ENCODE measurements at regions not wholly inside any gene's neighbourhood (a gene's known extent, or its start where the extent isn't known, plus 50 kb on each side); places are given as distances from the start of the nearest gene placed in this dataset.

DNA sequence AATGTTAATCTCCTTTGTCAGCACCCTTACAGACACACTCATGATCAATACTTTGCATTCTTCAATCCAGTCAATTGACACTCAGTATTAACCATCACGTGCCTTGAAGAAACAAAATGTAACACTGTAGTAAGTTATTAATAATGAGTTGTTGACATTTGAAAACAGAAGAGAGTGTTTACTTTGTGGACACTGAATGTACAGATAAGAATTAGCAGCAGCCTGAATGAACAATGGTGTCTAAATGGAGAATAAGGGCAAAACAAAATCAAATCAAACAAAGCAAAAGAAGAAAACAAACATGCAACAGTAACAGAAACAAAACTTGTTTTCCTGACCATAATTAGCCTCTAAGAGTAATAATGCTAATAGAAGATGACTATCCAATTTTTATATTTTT lies 1191.1 kb upstream of the MIR17HG start:
- TF ChIP-seq POLR2AphosphoS5 (IDR thresholded peaks at IDR 0.05; ENCODE audit: low read depth) = no peak
- TF ChIP-seq, protein P1, sequence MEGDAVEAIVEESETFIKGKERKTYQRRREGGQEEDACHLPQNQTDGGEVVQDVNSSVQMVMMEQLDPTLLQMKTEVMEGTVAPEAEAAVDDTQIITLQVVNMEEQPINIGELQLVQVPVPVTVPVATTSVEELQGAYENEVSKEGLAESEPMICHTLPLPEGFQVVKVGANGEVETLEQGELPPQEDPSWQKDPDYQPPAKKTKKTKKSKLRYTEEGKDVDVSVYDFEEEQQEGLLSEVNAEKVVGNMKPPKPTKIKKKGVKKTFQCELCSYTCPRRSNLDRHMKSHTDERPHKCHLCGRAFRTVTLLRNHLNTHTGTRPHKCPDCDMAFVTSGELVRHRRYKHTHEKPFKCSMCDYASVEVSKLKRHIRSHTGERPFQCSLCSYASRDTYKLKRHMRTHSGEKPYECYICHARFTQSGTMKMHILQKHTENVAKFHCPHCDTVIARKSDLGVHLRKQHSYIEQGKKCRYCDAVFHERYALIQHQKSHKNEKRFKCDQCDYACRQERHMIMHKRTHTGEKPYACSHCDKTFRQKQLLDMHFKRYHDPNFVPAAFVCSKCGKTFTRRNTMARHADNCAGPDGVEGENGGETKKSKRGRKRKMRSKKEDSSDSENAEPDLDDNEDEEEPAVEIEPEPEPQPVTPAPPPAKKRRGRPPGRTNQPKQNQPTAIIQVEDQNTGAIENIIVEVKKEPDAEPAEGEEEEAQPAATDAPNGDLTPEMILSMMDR (conservative IDR thresholded peaks at IDR 0.05; ENCODE audit: low read depth in 2 of 2) = no peak
- no peak for TF ChIP-seq EZH2 (IDR thresholded peaks at IDR 0.05; ENCODE audit: low read depth, unreplicated experiment)
- TF ChIP-seq, protein P2, sequence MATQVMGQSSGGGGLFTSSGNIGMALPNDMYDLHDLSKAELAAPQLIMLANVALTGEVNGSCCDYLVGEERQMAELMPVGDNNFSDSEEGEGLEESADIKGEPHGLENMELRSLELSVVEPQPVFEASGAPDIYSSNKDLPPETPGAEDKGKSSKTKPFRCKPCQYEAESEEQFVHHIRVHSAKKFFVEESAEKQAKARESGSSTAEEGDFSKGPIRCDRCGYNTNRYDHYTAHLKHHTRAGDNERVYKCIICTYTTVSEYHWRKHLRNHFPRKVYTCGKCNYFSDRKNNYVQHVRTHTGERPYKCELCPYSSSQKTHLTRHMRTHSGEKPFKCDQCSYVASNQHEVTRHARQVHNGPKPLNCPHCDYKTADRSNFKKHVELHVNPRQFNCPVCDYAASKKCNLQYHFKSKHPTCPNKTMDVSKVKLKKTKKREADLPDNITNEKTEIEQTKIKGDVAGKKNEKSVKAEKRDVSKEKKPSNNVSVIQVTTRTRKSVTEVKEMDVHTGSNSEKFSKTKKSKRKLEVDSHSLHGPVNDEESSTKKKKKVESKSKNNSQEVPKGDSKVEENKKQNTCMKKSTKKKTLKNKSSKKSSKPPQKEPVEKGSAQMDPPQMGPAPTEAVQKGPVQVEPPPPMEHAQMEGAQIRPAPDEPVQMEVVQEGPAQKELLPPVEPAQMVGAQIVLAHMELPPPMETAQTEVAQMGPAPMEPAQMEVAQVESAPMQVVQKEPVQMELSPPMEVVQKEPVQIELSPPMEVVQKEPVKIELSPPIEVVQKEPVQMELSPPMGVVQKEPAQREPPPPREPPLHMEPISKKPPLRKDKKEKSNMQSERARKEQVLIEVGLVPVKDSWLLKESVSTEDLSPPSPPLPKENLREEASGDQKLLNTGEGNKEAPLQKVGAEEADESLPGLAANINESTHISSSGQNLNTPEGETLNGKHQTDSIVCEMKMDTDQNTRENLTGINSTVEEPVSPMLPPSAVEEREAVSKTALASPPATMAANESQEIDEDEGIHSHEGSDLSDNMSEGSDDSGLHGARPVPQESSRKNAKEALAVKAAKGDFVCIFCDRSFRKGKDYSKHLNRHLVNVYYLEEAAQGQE (IDR thresholded peaks at IDR 0.05; ENCODE audit: unreplicated experiment) = no peak
- TF ChIP-seq JUNB (IDR thresholded peaks at IDR 0.05; ENCODE audit: unreplicated experiment) = no peak
- TF ChIP-seq, protein P3, sequence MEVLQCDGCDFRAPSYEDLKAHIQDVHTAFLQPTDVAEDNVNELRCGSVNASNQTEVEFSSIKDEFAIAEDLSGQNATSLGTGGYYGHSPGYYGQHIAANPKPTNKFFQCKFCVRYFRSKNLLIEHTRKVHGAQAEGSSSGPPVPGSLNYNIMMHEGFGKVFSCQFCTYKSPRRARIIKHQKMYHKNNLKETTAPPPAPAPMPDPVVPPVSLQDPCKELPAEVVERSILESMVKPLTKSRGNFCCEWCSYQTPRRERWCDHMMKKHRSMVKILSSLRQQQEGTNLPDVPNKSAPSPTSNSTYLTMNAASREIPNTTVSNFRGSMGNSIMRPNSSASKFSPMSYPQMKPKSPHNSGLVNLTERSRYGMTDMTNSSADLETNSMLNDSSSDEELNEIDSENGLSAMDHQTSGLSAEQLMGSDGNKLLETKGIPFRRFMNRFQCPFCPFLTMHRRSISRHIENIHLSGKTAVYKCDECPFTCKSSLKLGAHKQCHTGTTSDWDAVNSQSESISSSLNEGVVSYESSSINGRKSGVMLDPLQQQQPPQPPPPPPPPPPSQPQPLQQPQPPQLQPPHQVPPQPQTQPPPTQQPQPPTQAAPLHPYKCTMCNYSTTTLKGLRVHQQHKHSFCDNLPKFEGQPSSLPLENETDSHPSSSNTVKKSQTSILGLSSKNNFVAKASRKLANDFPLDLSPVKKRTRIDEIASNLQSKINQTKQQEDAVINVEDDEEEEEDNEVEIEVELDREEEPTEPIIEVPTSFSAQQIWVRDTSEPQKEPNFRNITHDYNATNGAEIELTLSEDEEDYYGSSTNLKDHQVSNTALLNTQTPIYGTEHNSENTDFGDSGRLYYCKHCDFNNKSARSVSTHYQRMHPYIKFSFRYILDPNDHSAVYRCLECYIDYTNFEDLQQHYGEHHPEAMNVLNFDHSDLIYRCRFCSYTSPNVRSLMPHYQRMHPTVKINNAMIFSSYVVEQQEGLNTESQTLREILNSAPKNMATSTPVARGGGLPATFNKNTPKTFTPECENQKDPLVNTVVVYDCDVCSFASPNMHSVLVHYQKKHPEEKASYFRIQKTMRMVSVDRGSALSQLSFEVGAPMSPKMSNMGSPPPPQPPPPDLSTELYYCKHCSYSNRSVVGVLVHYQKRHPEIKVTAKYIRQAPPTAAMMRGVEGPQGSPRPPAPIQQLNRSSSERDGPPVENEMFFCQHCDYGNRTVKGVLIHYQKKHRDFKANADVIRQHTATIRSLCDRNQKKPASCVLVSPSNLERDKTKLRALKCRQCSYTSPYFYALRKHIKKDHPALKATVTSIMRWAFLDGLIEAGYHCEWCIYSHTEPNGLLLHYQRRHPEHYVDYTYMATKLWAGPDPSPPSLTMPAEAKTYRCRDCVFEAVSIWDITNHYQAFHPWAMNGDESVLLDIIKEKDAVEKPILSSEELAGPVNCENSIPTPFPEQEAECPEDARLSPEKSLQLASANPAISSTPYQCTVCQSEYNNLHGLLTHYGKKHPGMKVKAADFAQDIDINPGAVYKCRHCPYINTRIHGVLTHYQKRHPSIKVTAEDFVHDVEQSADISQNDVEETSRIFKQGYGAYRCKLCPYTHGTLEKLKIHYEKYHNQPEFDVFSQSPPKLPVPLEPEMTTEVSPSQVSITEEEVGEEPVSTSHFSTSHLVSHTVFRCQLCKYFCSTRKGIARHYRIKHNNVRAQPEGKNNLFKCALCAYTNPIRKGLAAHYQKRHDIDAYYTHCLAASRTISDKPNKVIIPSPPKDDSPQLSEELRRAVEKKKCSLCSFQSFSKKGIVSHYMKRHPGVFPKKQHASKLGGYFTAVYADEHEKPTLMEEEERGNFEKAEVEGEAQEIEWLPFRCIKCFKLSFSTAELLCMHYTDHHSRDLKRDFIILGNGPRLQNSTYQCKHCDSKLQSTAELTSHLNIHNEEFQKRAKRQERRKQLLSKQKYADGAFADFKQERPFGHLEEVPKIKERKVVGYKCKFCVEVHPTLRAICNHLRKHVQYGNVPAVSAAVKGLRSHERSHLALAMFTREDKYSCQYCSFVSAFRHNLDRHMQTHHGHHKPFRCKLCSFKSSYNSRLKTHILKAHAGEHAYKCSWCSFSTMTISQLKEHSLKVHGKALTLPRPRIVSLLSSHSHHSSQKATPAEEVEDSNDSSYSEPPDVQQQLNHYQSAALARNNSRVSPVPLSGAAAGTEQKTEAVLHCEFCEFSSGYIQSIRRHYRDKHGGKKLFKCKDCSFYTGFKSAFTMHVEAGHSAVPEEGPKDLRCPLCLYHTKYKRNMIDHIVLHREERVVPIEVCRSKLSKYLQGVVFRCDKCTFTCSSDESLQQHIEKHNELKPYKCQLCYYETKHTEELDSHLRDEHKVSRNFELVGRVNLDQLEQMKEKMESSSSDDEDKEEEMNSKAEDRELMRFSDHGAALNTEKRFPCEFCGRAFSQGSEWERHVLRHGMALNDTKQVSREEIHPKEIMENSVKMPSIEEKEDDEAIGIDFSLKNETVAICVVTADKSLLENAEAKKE (CRISPR knock-in tag; IDR thresholded peaks at IDR 0.05) = no peak
- TF ChIP-seq EZH2phosphoT487 (IDR thresholded peaks at IDR 0.05; ENCODE audit: unreplicated experiment) = no peak

Data from GM23338 (cell line).